HG03066 (cell line): ENCODE measurements at regions not wholly inside any gene's neighbourhood (a gene's known extent, or its start where the extent isn't known, plus 50 kb on each side); places are given as distances from the start of the nearest gene placed in this dataset.

ENCODE experiments used
- ATAC-seq: cut with Tn5 transposase; IDR thresholded peaks from one replicate; pipeline ENCODE4 v1.9.1; 2021; ENCODE audit warnings: low read depth; ENCODE audit not compliant: unreplicated experiment

- no peak for ATAC-seq
These were observed 674.0 kb downstream of the DMRTA1 start for GRCh38 chr9:23120630-23121029.

- no peak for ATAC-seq
These were observed 676.5 kb downstream of the DMRTA1 start for GRCh38 chr9:23123048-23123632.

GRCh38 chr9:23145467-23145866 lies 680.6 kb downstream of the ELAVL2 start:
- no peak for ATAC-seq

- ATAC-seq = no peak
These were observed 673.0 kb downstream of the ELAVL2 start for GRCh38 chr9:23153058-23153457.

- no peak for ATAC-seq
These were observed 665.5 kb downstream of the ELAVL2 start for GRCh38 chr9:23160491-23160890.

- ATAC-seq = no peak
These were observed 665.0 kb downstream of the ELAVL2 start for GRCh38 chr9:23160952-23161469.

- ATAC-seq = no peak
These were observed 663.3 kb downstream of the ELAVL2 start for GRCh38 chr9:23162789-23163188.

- ATAC-seq = no peak
These were observed 654.6 kb downstream of the ELAVL2 start for GRCh38 chr9:23171479-23171878.

GRCh38 chr9:23172206-23172605 lies 653.8 kb downstream of the ELAVL2 start:
- ATAC-seq = no peak

- no peak for ATAC-seq
These were observed 652.9 kb downstream of the ELAVL2 start for GRCh38 chr9:23172979-23173637.

GRCh38 chr9:23194281-23194680 lies 631.8 kb downstream of the ELAVL2 start:
- ATAC-seq = no peak

- ATAC-seq = no peak
These were observed 610.4 kb downstream of the ELAVL2 start for GRCh38 chr9:23215688-23216087.

GRCh38 chr9:23219471-23219870 lies 606.6 kb downstream of the ELAVL2 start:
- no peak for ATAC-seq

- no peak for ATAC-seq
These were observed 605.9 kb downstream of the ELAVL2 start for GRCh38 chr9:23220171-23220570.

GRCh38 chr9:23220957-23221356 lies 605.1 kb downstream of the ELAVL2 start:
- ATAC-seq = no peak

GRCh38 chr9:23229890-23230317 lies 596.1 kb downstream of the ELAVL2 start:
- no peak for ATAC-seq

- ATAC-seq = no peak
These were observed 593.2 kb downstream of the ELAVL2 start for GRCh38 chr9:23232831-23233230.

GRCh38 chr9:23243523-23243922 lies 582.5 kb downstream of the ELAVL2 start:
- ATAC-seq = no peak

- no peak for ATAC-seq
These were observed 581.0 kb downstream of the ELAVL2 start for GRCh38 chr9:23245067-23245466.

GRCh38 chr9:23254404-23255184 lies 571.4 kb downstream of the ELAVL2 start:
- no peak for ATAC-seq

- ATAC-seq = no peak
These were observed 570.7 kb downstream of the ELAVL2 start for GRCh38 chr9:23255346-23255745.
